NCI-H82 (cell line): ENCODE measurements at regions not wholly inside any gene's neighbourhood (a gene's known extent, or its start where the extent isn't known, plus 50 kb on each side); places are given as distances from the start of the nearest gene placed in this dataset.
"Not testable (repeated sequence)": the region's sequence is repeated elsewhere in the genome, so short reads cannot be mapped to it uniquely, and the experiment has no call there.

ENCODE experiments used
- DNase-seq: peaks from one replicate; lab custom pipeline; 2025; lab: John Stamatoyannopoulos, UW

- DNase-seq: peak; percentile 93
Observed at GRCh38 chr11:67873223-67873622, 130.7 kb downstream of the UNC93B1 start.

- DNase-seq: peak; percentile 23
Observed at GRCh38 chr11:67871168-67871567, 132.7 kb downstream of the UNC93B1 start.

DNA sequence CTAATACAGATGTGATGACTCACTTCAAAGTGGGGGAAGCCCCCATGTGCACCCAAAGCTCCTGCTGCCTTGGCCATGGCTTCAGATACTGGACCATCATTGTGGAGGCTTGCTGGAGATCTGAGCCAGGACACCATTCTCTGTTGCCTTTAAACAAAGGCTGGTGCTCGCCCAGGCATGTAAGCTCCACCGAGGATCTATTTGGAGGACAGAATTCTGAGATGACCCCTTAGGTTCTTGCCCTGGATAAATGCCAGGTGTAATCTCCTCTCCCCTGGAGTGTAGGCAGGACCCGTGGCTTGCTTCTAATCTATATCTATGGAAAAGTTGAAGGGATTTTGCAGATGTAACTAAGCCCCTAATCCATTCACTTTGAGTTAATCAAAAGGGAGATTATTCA, 141.0 kb downstream of the UNC93B1 start:
- peak; percentile 66 for DNase-seq

GRCh38 chr11:67859513-67860161, 144.3 kb downstream of the UNC93B1 start:
- peak; percentile 37 for DNase-seq

GRCh38 chr11:67850747-67851146, 153.2 kb downstream of the UNC93B1 start:
- not testable (repeated sequence) for DNase-seq

- DNase-seq: not testable (repeated sequence)
Observed at GRCh38 chr11:67849766-67850165, 154.1 kb downstream of the UNC93B1 start.

- not testable (repeated sequence) for DNase-seq
Observed at GRCh38 chr11:67847896-67848875, 155.7 kb downstream of the UNC93B1 start.

GRCh38 chr11:67846303-67846702, 157.6 kb downstream of the UNC93B1 start:
- DNase-seq: not testable (repeated sequence)

DNA sequence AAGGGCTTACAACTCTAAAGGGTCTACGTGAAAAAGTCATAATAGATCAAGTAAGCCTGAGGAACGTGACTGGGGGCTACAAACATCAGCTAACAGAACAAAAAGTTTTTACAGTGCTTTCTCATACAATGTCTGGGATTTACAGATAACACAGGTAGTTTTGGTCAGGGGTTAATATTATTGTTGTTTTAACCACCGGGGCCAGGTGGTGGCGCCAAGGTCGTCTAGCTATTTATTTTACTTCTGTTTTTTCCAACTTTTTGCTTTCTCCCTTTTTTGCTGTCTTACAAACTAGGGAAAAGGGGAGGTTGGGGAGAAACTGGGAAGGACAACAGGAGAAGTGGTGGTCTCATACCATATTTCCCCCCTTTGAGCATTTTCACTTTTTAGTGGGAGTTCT, 158.6 kb downstream of the UNC93B1 start:
- DNase-seq: not testable (repeated sequence)

DNA sequence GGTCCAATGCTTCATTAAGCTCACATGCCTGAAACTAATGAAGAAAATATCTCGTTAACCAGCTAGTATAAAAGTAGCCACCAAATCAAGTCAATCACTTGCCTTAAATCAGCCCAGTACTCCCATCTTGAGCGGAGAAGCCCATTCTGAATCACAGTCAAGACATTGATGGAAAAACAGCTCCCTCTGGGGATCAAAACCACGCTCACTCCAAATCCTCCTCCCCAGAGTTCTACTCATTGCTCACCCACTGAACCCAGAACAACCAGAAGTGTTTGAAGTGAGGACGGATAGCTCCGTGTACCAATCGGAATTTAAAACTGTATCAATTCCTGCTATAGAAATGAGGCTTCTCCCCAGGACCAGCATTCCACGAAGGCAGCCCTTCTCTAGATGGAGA, 163.3 kb downstream of the UNC93B1 start:
- not testable (repeated sequence) for DNase-seq

DNA sequence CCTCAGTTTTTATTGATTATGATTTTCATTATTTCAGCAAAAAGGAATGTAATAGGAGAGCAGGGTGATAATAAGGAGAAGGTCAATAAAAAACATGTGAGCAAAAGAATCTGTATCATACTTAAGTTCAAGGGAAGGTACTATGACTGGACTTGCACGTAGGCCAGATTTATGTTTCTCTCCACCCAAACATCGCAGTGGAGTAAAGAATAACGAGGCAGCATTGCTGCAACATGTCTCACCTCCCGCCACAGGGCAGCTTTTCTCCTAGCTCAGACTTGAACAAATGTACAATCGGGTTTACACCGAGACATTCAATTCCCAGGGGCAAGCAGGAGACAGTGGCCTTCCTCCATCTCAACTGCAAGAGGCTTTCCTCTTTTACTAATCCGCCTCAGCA, 155.7 kb upstream of the ALDH3B2 start:
- not testable (repeated sequence) for DNase-seq

DNA sequence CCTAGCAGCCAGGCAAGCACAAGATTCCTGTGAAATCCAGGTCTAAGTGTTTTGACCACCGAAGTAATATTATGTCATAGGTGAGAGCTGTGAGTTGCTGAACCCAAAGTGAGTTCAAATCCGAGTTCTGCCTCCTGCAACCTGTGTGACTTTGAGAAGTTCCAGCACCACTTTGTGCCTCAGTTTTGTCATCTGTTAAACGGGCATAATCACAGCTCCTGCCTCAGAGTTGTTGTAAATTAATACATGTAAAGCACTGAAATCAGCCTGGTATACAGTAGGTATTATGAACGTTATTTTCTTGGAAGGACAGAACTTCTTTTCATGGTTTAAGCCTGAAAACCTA, 152.5 kb upstream of the ALDH3B2 start:
- not testable (repeated sequence) for DNase-seq

DNA sequence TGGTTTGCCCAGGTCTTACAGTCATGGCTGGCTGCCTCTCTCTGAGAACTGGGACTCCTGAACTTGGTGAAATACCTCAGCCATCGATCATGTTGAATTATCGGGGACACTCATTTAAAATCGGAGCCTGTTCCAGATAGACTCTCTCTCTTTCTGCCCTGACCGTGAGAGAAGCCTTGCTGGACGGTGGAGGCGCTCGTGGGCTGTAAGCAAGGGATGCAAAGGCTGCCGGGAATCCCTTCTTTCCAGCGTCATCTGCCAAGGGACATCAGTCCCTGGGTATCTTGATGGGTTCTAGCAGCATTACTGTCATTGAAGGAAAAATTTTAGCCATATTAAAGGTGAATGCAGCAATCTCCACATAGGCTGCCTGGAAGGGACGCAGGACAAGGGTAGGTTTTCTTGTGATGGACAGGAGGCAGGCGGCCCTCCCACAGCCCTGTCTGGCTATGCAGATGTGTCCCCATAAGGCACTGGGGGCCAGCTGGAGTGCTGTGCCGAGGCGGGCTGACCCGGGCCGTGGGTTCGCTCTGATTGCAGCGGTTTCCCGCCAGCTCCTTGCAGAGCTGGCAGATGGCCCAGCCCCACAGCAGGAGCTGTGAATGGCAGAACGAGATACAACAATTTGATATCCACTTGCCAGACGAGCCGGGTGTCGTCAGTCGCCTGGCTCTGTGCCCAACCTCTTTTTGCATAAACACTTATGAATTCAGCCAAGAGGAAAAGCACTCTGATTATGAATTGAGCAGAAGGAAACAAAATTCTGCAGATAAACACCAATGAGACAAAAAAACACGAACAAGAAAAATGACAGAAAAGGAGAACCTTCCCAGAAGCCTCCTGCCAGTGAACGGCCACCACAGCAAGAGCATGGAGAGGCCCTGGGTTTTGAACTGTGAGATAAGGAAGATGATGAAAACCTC, 151.9 kb upstream of the ALDH3B2 start:
- peak; percentile 86 for DNase-seq

DNA sequence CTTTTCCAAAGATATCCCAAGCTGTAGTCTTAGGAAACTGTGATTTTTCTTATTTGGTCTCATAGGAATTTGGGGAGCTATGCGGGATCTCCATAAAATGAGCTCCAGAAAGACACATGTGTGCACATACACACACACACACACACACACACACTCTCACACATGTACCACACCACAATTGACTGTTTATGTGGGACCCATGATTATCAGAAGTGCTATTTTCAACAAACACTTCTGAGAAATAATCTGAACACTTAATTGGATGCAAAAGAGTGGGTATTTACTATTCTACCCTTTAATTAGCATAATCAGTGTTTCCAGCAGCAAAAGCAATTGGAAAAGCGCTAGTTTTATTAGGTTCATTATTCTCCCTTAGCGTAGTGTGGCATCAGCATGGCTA, 150.4 kb upstream of the ALDH3B2 start:
- not testable (repeated sequence) for DNase-seq

DNA sequence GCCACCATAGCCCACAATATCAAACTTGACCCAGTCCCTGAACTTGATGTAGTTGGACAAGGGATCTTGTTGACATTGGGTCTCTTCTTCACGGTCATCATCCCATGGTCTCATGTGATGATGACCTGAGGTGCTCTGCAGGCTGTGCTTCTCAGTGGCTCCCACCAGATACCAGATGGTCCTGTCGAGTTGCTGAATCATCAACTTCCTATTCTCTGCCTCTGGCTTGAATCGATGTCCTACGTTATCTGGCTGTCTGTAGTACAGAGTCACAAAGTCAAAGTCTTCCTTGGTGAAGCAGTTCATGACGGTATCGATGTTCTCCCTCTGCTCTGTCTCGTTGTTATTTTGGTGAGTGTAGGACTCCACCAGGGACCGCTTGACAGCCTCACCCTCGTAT, 145.7 kb upstream of the ALDH3B2 start:
- no peak for DNase-seq

DNA sequence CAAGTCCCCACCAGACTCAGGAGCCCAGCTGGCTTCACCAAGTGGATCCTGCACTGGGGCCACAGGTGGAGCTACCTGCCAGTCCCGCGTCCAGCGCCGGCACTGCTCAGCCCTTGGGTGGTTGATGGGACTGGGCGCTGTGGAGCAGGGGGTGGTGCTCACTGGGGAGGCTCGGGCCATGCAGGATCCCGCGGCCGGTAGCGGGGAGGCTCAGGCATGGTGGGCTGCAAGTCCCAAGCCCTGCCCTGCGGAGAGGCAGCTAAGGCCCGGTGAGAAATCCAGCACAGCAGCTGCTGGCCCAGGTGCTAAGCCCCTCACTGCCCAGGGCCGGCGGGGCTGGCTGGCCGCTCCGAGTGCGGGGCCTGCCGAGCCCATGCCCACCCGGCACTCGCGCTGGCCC, 143.1 kb upstream of the ALDH3B2 start:
- DNase-seq: not testable (repeated sequence)

GRCh38 chr11:67809301-67809700, 134.9 kb upstream of the ALDH3B2 start:
- peak; percentile 39 for DNase-seq

- DNase-seq: peak; percentile 29
Observed at GRCh38 chr11:67807896-67808295, 133.5 kb upstream of the ALDH3B2 start.

GRCh38 chr11:67806728-67807235, 132.4 kb upstream of the ALDH3B2 start:
- peak; percentile 84 for DNase-seq

DNA sequence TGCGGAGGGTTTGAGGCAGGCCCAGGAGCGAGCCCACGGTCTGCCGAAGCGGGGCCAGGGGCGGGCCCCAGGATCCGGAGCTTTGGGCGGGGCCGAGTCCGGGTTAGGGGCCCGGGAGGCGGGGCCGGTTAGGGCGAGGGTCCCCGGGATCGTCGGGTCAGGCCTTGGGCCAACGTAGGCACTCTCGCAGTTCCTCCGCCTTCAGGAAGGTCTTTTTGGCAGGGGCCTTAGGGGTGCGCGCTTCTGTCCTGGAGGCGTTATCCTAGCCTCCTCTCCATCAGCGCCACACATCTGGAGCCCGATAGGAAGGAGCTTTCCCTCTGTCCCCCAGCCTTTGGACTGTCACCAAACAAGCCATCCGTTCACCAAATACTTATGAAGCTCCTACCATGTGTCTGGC, 131.8 kb upstream of the ALDH3B2 start:
- DNase-seq: not testable (repeated sequence)

GRCh38 chr11:67805253-67806126, 131.1 kb upstream of the ALDH3B2 start:
- peak; percentile 99 for DNase-seq
